ENCODE measurements at regions not wholly inside any gene's neighbourhood (a gene's known extent, or its start where the extent isn't known, plus 50 kb on each side); places are given as distances from the start of the nearest gene placed in this dataset.

DNA sequence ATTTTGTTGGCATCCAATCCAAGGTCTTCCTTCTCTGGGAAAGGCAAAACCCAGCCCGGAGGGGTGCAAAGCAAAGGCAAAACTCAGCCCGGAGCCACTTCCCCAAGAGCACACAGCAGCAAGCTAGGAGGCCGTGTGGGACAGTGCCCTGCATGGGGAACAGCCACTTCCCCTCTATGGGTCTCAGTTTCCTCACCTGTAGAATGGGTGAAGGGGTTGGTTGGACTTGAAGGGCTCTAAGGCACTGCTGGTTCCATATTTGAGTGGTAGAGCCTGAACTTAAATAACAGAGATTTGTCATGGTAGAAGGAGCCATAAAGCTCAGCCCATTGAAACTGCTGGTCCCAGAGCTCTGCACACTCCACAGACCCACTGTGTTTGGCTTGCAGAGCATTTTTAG lies 51.3 kb upstream of the CCDC167 start:
- TF ChIP-seq, protein P1, sequence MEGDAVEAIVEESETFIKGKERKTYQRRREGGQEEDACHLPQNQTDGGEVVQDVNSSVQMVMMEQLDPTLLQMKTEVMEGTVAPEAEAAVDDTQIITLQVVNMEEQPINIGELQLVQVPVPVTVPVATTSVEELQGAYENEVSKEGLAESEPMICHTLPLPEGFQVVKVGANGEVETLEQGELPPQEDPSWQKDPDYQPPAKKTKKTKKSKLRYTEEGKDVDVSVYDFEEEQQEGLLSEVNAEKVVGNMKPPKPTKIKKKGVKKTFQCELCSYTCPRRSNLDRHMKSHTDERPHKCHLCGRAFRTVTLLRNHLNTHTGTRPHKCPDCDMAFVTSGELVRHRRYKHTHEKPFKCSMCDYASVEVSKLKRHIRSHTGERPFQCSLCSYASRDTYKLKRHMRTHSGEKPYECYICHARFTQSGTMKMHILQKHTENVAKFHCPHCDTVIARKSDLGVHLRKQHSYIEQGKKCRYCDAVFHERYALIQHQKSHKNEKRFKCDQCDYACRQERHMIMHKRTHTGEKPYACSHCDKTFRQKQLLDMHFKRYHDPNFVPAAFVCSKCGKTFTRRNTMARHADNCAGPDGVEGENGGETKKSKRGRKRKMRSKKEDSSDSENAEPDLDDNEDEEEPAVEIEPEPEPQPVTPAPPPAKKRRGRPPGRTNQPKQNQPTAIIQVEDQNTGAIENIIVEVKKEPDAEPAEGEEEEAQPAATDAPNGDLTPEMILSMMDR (conservative IDR thresholded peaks at IDR 0.05 in 1 of 2, IDR thresholded peaks at IDR 0.05 in 1 of 2; ENCODE audit: low read depth in 1 of 2, low read length in 2 of 2), result no peak
- no peak for TF ChIP-seq EZH2 (IDR thresholded peaks at IDR 0.05; ENCODE audit: low read length, missing control alignments)

Data from fibroblast of lung (primary cell).